GM13976 (cell line): ENCODE measurements at regions not wholly inside any gene's neighbourhood (a gene's known extent, or its start where the extent isn't known, plus 50 kb on each side); places are given as distances from the start of the nearest gene placed in this dataset.
A peak's percentile ranks its signal among the peaks of the same experiment; 100 is the strongest.
"Not testable (repeated sequence)": the region's sequence is repeated elsewhere in the genome, so short reads cannot be mapped to it uniquely, and the experiment has no call there.

Experiments
- DNase-seq: peaks from one replicate; pipeline ENCODE4 v3.0.0; 2012; ENCODE audit warnings: low spot score
- CTCF ChIP-seq: IDR thresholded peaks from 2 replicates; pipeline ENCODE4 v1.5.1; 2012; ENCODE audit warnings: borderline replicate concordance, mild to moderate bottlenecking; ENCODE audit not compliant: insufficient read depth; ENCODE audit errors: extremely low read depth, missing control alignments, control extremely low read depth
- in situ Hi-C: fragments of 300-500 bp; cut with MboI; formaldehyde crosslinking; loops from one replicate; pipeline ENCODE4 v1.12.0; 2022; ENCODE audit warnings: low sequenced_read_pairs, mixed read lengths, inconsistent platforms; ENCODE audit not compliant: unreplicated experiment

- DNase-seq: no peak
- in situ Hi-C loops: no loop called here
- no peak for TF ChIP-seq CTCF
Measured at GRCh38 chr14:106163316-106163715, 636.9 kb downstream of the TMEM121 start.

- DNase-seq, in situ Hi-C loops: not testable (repeated sequence)
Measured at GRCh38 chr14:106163812-106164211, 637.4 kb downstream of the TMEM121 start.

- DNase-seq: no peak
- TF ChIP-seq CTCF: no peak
- in situ Hi-C loops: no loop called here
Measured at GRCh38 chr14:106166232-106166631, 639.8 kb downstream of the TMEM121 start.

GRCh38 chr14:106166650-106167204, 640.3 kb downstream of the TMEM121 start:
- in situ Hi-C loops: no loop called here
- no peak for DNase-seq
- TF ChIP-seq CTCF: no peak

- DNase-seq, in situ Hi-C loops: not testable (repeated sequence)
- peak; percentile 46 for TF ChIP-seq CTCF
Measured at GRCh38 chr14:106170163-106170658, 643.8 kb downstream of the TMEM121 start.

- no peak for DNase-seq
- in situ Hi-C loops: no loop called here
- TF ChIP-seq CTCF: no peak
Measured at GRCh38 chr14:106174206-106174605, 647.8 kb downstream of the TMEM121 start.

- DNase-seq, in situ Hi-C loops: not testable (repeated sequence)
Measured at GRCh38 chr14:106177266-106178246, 651.2 kb downstream of the TMEM121 start.
